Spinal cord (tissue), 9 donors: ENCODE measurements at regions not wholly inside any gene's neighbourhood (a gene's known extent, or its start where the extent isn't known, plus 50 kb on each side); places are given as distances from the start of the nearest gene placed in this dataset.

Experiments used
- DNase-seq, 6 donors: peaks; one replicate each; pipeline versions ENCODE4 v3.0.0 to v3.0.0-alpha.2; 2013 to 2015; ENCODE audit warnings: low spot score in 6 of 6, low read depth in 4 of 6
- H3K27ac ChIP-seq: one replicate; pipeline ENCODE4 v1.5.1; 2013; ENCODE audit warnings: low read depth, low read length, control low read depth
- H3K27me3 ChIP-seq: one replicate; pipeline ENCODE4 v1.6.1; 2013; ENCODE audit warnings: low read length; ENCODE audit not compliant: control insufficient read depth, insufficient read depth
- H3K36me3 ChIP-seq: one replicate; pipeline ENCODE4 v1.6.1; 2013; ENCODE audit warnings: low read length; ENCODE audit not compliant: control insufficient read depth, insufficient read depth
- H3K4me1 ChIP-seq: one replicate; pipeline ENCODE4 v1.6.1; 2013; ENCODE audit warnings: low read length; ENCODE audit not compliant: control insufficient read depth, insufficient read depth
- H3K4me3 ChIP-seq: one replicate; pipeline ENCODE4 v1.5.1; 2013; ENCODE audit warnings: low read depth, low read length, control low read depth
- H3K9me3 ChIP-seq: one replicate; pipeline ENCODE4 v1.6.1; 2013; ENCODE audit warnings: low read length; ENCODE audit not compliant: control insufficient read depth, insufficient read depth
- WGBS: methylation state at CpG from one replicate; pipeline ENCODE4 v1.1.5; 2013; ENCODE audit warnings: missing lambda C conversion rate; ENCODE audit not compliant: insufficient coverage; 5-methylcytosine and 5-hydroxymethylcytosine counted together
- donor health status: healthy.

- Histone ChIP-seq H3K9me3 (no peaks in the 10 kb centered on the region), H3K27me3 (no peaks in the 10 kb centered on the region), H3K27ac (peak overlapping the region; percentile 44), H3K4me1 (no peaks in the 10 kb centered on the region), H3K4me3 (no peak overlapping the region), H3K36me3 (no peaks in the 10 kb centered on the region)
- DNase-seq: peak in 2 of 6 donors; percentile 81 to 92
- WGBS: 66% methylated on average over 3 of the region's 6 CpGs
Observed at GRCh38 chr6:21999012-21999528, 297.8 kb downstream of the PRL start.

- Histone ChIP-seq H3K4me3 (no peak overlapping the region), H3K27me3 (no peaks in the 10 kb centered on the region), H3K4me1 (no peaks in the 10 kb centered on the region), H3K27ac (no peak overlapping the region), H3K36me3 (no peaks in the 10 kb centered on the region), H3K9me3 (no peaks in the 10 kb centered on the region)
- DNase-seq: peak in 1 of 6 donors; percentile 87
- no CpG with 5 or more reads among the region's 1 CpG for WGBS
Observed at GRCh38 chr6:21999741-22000140, 297.1 kb downstream of the PRL start.

GRCh38 chr6:22001396-22002027, 295.3 kb downstream of the PRL start:
- H3K9me3 ChIP-seq: no peaks in the 10 kb centered on the region
- H3K4me1 ChIP-seq: no peaks in the 10 kb centered on the region
- no peaks in the 10 kb centered on the region for H3K36me3 ChIP-seq
- DNase-seq: peak in 2 of 6 donors; percentile 39 to 82
- H3K27me3 ChIP-seq: no peaks in the 10 kb centered on the region
- H3K27ac ChIP-seq: peak overlapping the region; percentile 42
- H3K4me3 ChIP-seq: no peak overlapping the region
- no CpG with 5 or more reads among the region's 2 CpGs for WGBS

GRCh38 chr6:22003287-22003686, 293.5 kb downstream of the PRL start:
- WGBS: 33% methylated on average over 2 of the region's 3 CpGs
- peak in 1 of 6 donors; percentile 41 for DNase-seq
- Histone ChIP-seq H3K27me3 (no peaks in the 10 kb centered on the region), H3K27ac (peak overlapping the region; percentile 50), H3K9me3 (no peaks in the 10 kb centered on the region), H3K4me3 (no peak overlapping the region), H3K4me1 (no peaks in the 10 kb centered on the region), H3K36me3 (no peaks in the 10 kb centered on the region)

GRCh38 chr6:22006795-22007194, 290.0 kb downstream of the PRL start:
- no peak overlapping the region for H3K4me3 ChIP-seq
- H3K27me3 ChIP-seq: no peaks in the 10 kb centered on the region
- DNase-seq: no peak
- no peaks in the 10 kb centered on the region for H3K4me1 ChIP-seq
- no peak overlapping the region for H3K27ac ChIP-seq
- no peaks in the 10 kb centered on the region for H3K36me3 ChIP-seq
- no peaks in the 10 kb centered on the region for H3K9me3 ChIP-seq
- 100% methylated on average over 1 of the region's 3 CpGs for WGBS

GRCh38 chr6:22007469-22007868, 289.4 kb downstream of the PRL start:
- Histone ChIP-seq H3K9me3 (no peaks in the 10 kb centered on the region), H3K27ac (no peak overlapping the region), H3K4me3 (no peak overlapping the region), H3K4me1 (no peaks in the 10 kb centered on the region), H3K27me3 (no peaks in the 10 kb centered on the region), H3K36me3 (no peaks in the 10 kb centered on the region)
- DNase-seq: no peak
- 58% methylated on average over 2 of the region's 3 CpGs for WGBS

DNA sequence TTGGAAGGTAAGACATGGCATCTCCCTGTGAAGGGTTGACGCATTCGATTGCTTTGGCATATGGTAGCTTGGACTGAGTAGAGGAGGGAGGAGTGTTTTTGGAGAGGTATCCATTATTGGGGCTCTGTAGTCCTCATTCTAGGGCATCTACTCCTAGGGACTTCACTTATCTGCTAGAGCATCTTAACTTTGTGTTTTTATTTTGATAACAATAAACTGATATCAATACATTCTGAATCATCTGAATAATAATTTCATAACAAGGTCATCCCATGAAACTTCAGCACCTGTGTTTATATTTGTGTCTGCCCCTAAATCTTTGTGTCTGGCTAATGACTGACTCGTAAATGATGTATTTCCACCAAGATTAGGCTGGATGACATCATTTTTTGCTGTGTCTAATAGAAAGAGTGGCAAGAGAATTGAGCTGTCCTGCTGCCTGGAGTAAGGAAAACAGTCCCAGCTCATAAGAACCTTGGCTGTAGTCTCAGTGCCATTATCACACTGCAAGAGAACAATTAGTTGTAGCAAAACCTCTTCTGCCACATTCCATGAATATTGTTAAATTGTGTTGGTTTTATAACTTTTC, 288.5 kb downstream of the PRL start:
- H3K9me3 ChIP-seq: no peaks in the 10 kb centered on the region
- H3K27ac ChIP-seq: no peak overlapping the region
- no peaks in the 10 kb centered on the region for H3K4me1 ChIP-seq
- no peaks in the 10 kb centered on the region for H3K27me3 ChIP-seq
- 71% methylated on average over 1 of the region's 3 CpGs for WGBS
- H3K4me3 ChIP-seq: no peak overlapping the region
- no peaks in the 10 kb centered on the region for H3K36me3 ChIP-seq
- DNase-seq: no peak

DNA sequence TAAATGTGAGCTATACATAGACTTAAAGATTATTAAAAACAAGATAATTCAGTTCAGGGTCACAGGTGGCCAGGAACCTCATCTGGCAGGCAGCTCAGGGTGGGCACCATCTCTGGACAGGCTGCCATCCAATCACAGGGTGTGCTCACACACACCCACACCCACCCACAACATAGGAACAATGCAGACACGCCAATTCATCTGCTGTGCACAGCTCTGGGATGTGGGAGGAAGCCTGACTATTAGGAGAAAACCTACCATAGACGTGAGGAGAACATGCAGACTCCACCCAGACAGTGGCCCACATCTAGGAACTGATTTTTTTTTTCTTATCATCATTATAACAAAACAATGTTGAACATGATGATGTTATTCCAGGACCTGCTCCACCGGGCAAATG, 286.7 kb downstream of the PRL start:
- no peak overlapping the region for H3K27ac ChIP-seq

DNA sequence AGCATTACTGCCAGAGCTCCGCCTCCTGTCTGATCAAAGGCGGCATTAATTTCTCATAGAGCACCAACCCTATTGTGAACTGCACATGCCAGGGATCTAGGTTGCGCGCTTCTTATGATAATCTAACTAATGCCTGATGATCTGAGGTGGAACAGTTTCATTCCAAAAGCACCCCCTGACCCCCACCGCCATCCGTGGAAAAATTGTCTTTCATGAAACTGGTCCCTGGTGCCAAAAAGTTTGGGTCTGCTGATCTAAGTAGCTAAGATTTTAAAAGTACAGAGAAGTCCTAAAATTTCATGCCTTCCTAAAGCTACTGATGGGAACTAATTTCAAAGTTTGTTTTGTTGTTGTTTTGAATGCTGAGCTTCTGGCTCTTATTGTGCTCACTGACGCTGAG, 281.6 kb downstream of the PRL start:
- H3K4me3 ChIP-seq: no peak overlapping the region
- no peaks in the 10 kb centered on the region for H3K4me1 ChIP-seq
- DNase-seq: no peak
- no peak overlapping the region for H3K27ac ChIP-seq
- WGBS: 65% methylated on average over 3 of the region's 7 CpGs
- H3K36me3 ChIP-seq: no peaks in the 10 kb centered on the region
- no peaks in the 10 kb centered on the region for H3K27me3 ChIP-seq
- no peaks in the 10 kb centered on the region for H3K9me3 ChIP-seq

More for the DNA sequence above, 286.7 kb downstream of the PRL start:
- no CpG with 5 or more reads among the region's 3 CpGs for WGBS
- no peaks in the 10 kb centered on the region for H3K36me3 ChIP-seq
- H3K4me3 ChIP-seq: no peak overlapping the region
- no peaks in the 10 kb centered on the region for H3K4me1 ChIP-seq
- H3K27me3 ChIP-seq: no peaks in the 10 kb centered on the region
- no peaks in the 10 kb centered on the region for H3K9me3 ChIP-seq
- DNase-seq: no peak

DNA sequence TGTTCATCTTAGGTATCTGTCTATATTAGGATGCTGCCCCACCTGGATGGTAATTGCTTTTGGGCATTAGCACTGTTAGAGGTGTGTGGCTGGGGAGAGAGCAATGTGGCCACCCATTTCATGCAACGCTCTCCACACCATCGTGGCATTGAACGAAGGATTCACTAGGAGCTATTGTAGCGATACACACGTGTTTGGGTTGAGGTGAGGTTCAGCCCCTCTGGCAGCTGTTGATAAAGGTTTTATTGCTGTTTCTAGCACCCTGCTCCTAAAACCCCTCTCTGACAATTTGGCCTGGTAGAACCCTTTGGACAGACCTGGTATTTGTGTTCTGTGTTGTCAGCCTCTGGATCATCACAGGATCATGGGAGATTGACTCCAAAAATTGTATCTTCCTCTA, 280.9 kb downstream of the PRL start:
- H3K36me3 ChIP-seq: no peaks in the 10 kb centered on the region
- WGBS: 100% methylated on average over 4 of the region's 5 CpGs
- H3K27ac ChIP-seq: no peak overlapping the region
- DNase-seq: no peak
- H3K9me3 ChIP-seq: no peaks in the 10 kb centered on the region
- H3K27me3 ChIP-seq: no peaks in the 10 kb centered on the region
- H3K4me1 ChIP-seq: no peaks in the 10 kb centered on the region
- no peak overlapping the region for H3K4me3 ChIP-seq
